ENCODE measurements at regions not wholly inside any gene's neighbourhood (a gene's known extent, or its start where the extent isn't known, plus 50 kb on each side); places are given as distances from the start of the nearest gene placed in this dataset.

DNA sequence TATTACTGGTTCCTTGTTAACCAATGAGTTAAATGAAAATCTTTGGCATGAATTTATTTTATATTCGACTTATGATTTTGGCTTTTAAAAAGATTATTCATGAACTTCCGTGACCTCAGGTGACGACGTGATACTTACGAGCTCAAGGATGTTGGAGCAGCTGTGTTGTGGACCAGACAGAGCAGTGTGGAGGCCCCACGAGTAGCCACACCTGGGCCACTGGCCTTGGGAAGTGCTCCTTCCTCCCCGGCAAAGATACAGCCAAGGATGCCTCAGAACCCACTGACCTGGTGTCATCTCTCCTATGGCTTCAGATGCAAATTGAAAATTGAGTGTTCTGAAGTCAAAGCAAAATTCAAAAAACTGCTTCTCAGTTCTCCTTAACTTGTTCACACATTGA, 147.5 kb upstream of the PPP2R2D start:
- Histone ChIP-seq H3K27me3 (peaks cover 27% of the 10 kb centered on the region), H3K4me1 (no peaks in the 10 kb centered on the region), H3K9me3 (no peaks in the 10 kb centered on the region), H3K27ac (no peak overlapping the region), H3K4me3 (no peak overlapping the region), H3K36me3 (no peaks in the 10 kb centered on the region)
- TF ChIP-seq POLR2A (IDR thresholded peaks at IDR 0.05) (no peak), EP300 (IDR thresholded peaks at IDR 0.05) (no peak), POLR2AphosphoS5 (IDR thresholded peaks at IDR 0.05) (no peak)
- TF ChIP-seq, protein P1, sequence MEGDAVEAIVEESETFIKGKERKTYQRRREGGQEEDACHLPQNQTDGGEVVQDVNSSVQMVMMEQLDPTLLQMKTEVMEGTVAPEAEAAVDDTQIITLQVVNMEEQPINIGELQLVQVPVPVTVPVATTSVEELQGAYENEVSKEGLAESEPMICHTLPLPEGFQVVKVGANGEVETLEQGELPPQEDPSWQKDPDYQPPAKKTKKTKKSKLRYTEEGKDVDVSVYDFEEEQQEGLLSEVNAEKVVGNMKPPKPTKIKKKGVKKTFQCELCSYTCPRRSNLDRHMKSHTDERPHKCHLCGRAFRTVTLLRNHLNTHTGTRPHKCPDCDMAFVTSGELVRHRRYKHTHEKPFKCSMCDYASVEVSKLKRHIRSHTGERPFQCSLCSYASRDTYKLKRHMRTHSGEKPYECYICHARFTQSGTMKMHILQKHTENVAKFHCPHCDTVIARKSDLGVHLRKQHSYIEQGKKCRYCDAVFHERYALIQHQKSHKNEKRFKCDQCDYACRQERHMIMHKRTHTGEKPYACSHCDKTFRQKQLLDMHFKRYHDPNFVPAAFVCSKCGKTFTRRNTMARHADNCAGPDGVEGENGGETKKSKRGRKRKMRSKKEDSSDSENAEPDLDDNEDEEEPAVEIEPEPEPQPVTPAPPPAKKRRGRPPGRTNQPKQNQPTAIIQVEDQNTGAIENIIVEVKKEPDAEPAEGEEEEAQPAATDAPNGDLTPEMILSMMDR (IDR thresholded peaks at IDR 0.05), result no peak
- WGBS, 2 donors (ENCODE audit: low coverage in 1 of 2), result 75 to 76% methylated on average over 6 to 7 of the region's 7 CpGs
- no peak for ATAC-seq

DNA sequence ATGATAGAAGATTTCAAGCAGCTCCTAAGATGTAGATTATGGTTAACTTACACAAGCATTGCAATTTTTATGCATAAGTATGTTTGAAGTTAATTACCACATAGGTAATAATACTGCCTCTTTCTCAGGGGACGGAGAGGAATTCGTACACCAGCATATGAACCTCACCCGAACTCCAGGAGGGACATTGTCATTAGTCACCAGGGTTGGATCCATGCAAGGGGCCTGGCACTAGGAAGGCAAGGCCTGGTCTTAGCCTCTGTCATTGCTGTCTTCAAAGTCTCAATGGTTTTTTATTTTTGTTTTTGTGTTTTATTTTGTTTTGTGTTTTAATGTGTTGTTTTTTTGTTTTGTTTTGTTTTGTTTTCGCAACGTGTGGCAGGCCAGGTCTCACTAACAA, 145.6 kb upstream of the PPP2R2D start:
- ATAC-seq, result no peak
- WGBS, 2 donors (ENCODE audit: low coverage in 1 of 2), result 85 to 97% methylated on average over 3 to 5 of the region's 5 CpGs

DNA sequence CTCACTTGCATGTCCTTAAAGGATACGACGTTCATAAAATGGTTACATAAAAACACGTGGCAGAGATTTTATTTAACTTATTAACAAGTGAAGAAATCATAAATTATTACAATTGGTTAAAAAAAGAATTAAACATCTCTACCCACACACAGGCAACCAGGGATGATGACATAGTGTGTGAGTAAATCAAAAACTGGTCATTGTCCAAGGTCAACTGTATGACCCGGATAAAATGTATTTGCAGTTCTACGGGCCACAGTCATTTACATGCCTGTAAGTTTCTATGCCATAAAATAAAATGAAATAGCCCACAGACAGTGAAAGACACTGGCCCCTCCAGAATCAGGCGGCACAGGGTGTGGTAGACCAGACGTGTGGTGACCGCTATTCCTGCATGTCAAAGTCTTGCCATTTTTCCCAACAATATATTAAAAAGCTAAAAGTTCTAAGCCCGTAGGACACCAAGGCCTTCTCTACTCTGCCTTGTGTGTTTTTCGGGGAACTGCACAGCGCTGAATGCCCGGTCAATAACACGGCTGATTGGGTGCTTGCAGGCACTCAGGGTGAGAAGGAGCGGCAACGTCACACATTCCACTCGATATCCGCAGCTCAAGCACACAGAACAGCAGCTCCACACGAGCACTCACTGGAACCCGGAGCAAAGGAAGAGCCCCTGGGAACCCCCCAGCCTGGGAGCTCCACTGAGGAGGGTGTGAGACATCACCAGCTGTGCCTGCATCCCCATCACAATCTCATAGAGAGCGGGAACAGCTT, 143.3 kb upstream of the PPP2R2D start:
- TF ChIP-seq EP300 (IDR thresholded peaks at IDR 0.05) (no peak), POLR2A (IDR thresholded peaks at IDR 0.05) (no peak), POLR2AphosphoS5 (IDR thresholded peaks at IDR 0.05) (no peak)
- TF ChIP-seq, protein P1 (IDR thresholded peaks at IDR 0.05), result no peak
- Histone ChIP-seq H3K27ac (no peak overlapping the region), H3K27me3 (peaks cover 10% of the 10 kb centered on the region), H3K4me3 (no peak overlapping the region), H3K36me3 (no peaks in the 10 kb centered on the region), H3K4me1 (no peaks in the 10 kb centered on the region), H3K9me3 (no peaks in the 10 kb centered on the region)
- WGBS, 2 donors (ENCODE audit: low coverage in 1 of 2), result 79 to 83% methylated on average over 9 to 11 of the region's 20 CpGs
- no peak for ATAC-seq

More for the DNA sequence above, 145.6 kb upstream of the PPP2R2D start:
- Histone ChIP-seq H3K4me3 (no peak overlapping the region), H3K4me1 (no peaks in the 10 kb centered on the region), H3K9me3 (no peaks in the 10 kb centered on the region), H3K27ac (no peak overlapping the region), H3K27me3 (peaks cover 25% of the 10 kb centered on the region), H3K36me3 (no peaks in the 10 kb centered on the region)
- TF ChIP-seq EP300 (IDR thresholded peaks at IDR 0.05), result no peak
- TF ChIP-seq, protein P1 (IDR thresholded peaks at IDR 0.05), result no peak
- no peak for TF ChIP-seq POLR2AphosphoS5 (IDR thresholded peaks at IDR 0.05)
- no peak for TF ChIP-seq POLR2A (IDR thresholded peaks at IDR 0.05)

DNA sequence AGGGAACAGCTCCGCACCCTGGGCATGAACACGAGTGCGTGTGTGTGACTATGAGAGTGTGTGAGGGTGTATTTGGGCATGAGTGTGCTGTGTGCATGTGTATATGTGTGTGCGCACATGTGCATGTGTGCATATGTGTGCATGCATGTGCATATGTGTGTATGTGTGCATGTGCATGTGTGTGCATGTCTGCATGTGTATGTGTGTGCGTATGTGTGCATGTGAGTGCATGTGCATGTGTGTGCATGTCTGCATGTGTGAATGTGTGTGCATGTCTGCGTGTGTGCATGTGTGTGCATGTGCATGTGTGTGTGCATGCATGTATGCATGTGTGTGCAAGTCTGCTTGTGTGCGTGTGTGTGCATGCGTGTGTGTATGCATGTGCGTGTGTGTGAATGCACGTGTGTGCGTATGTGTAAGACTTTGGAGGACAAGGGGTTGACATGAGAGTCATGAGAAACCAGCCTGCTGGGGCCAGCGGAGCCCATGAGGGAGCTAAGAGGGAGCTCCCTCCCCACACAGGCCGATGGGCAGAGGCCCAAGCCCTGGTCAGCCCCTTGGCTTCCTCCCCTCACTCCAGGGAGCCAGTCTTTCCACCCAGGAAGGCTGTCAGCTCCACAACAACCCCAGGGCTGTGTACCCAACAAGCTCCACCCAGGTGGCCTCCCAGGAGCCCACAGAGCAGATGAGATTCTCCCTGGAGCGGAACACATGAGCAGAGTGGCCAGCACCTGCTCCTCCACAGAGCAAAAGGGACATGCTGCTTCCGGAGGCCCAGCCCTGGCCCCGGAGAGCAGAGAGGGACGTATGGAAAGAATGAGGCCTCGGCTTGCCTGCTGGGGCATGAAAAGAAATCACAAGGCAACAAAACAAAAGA, 142.5 kb upstream of the PPP2R2D start:
- Histone ChIP-seq H3K36me3 (no peaks in the 10 kb centered on the region), H3K27me3 (peaks cover 15% of the 10 kb centered on the region), H3K9me3 (no peaks in the 10 kb centered on the region), H3K4me1 (no peaks in the 10 kb centered on the region), H3K4me3 (no peak overlapping the region), H3K27ac (no peak overlapping the region)
- no peak for ATAC-seq
- WGBS, 2 donors (ENCODE audit: low coverage in 1 of 2), result 90 to 91% methylated on average over 2 to 9 of the region's 18 CpGs
- TF ChIP-seq, protein P1 (IDR thresholded peaks at IDR 0.05), result no peak
- TF ChIP-seq POLR2A (IDR thresholded peaks at IDR 0.05), result no peak
- TF ChIP-seq EP300 (IDR thresholded peaks at IDR 0.05), result no peak
- TF ChIP-seq POLR2AphosphoS5 (IDR thresholded peaks at IDR 0.05), result no peak

All from gastroesophageal sphincter (tissue), 4 donors.